ENCODE measurements at regions not wholly inside any gene's neighbourhood (a gene's known extent, or its start where the extent isn't known, plus 50 kb on each side); places are given as distances from the start of the nearest gene placed in this dataset.
A peak's percentile ranks its signal among the peaks of the same experiment; 100 is the strongest.
"Not testable (repeated sequence)": the region's sequence is repeated elsewhere in the genome, so short reads cannot be mapped to it uniquely, and the experiment has no call there.

DNA sequence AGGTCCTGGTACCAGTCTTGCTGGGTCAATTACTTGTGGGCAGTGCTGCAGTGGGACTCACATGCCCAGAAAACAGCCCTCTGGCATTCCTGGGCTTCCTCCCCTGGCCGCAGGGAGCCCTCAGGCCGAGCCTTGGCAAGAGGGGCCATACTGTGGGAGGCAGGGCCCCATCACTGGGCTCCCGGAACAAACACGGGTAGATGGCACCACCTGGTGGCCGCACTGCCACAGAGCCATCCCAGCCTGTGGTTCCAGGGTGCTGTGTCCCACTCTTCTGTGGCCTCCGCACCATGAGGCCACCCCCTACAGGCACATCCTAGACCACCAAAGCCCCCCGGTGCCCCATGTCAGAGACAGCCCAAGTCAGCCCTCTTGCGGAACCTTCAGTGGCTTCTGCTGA lies 123.3 kb upstream of the ZSCAN2 start:
- DNase-seq (ENCODE audit: low read depth); H3K4me3 ChIP-seq (ENCODE audit: low read depth, low read length): not testable (repeated sequence)

DNA sequence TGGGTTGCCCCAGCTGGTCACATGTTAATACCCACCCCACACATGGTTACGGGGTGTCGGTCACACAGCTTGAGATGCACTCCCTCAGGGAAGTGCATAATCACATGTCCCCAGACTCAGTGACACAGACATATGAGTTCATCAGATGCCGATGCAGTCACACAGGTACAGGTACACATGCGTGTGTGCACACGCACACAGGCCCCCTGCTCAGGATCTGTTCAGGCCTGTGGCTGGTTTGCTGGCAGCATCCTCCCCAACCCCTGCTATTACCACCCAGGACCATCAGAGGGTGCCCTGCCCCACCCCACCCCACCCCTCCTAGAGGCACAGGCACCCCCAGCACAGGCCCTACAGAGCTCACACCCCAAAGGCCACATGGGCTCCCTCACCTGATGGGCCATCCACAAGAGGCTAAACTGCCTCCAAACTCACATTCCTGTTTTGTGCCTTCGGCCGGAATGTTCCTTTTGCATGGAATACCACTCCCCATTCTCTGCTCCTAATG lies 120.6 kb upstream of the ZSCAN2 start:
- not testable (repeated sequence) for DNase-seq (ENCODE audit: low read depth); H3K4me3 ChIP-seq (ENCODE audit: low read depth, low read length)

DNA sequence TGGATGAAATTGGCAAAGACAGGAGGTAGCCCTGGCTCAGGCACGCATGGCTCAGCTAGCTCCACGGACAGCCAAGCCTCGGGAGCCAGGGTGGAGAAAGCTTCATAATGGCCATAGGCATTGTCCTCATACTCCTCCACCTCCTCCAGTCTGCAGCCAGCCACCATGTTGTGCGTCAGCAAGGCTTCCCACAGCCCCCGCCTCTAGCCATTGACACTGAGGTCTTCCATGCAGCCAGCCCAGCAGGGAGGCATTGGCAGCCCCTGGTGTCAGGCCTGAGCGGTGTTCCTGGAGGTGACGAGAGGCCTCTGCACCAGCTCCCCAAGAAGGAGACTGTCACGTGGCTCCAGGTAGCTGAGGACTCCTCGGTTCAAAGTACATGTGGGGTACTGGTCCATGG lies 117.0 kb upstream of the ZSCAN2 start:
- not testable (repeated sequence) for H3K4me3 ChIP-seq (ENCODE audit: low read depth, low read length); DNase-seq (ENCODE audit: low read depth)

DNA sequence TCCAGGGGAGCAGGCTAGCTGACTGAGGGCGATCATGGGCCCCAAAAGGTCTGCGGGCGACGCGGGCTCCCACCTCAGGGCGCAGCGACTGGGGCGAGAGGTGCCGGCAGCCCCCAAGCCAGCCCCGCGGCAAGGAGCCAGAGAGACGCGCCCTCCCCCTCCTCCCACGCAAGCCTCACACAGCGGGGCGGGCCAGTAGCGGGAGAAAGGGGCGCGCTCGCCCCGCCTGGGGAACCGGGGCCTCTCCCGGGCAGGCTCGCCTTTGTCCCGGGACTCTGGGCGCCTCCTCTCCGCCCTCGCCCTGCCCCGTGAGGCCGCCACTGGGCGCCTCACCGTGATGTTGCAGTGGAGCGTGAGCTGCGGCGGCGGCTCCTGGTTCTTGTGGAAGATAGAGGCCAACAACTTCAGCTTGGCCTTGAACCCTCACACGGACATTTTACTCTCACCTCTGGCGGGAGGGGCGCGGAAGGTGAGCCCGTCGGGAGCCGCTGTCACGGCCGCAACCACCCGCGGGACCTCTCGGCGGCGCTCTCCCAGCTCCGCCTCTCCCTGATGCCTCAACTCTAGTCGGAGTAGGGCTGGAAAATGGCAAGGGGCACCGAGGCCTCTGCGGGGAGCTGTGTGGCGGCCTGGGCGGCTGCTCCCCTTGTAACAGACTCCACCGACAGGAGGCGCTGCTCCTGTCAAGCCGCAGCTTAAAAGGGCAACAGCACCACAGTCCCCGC lies 100.5 kb upstream of the ZSCAN2 start:
- DNase-seq (ENCODE audit: low read depth); H3K4me3 ChIP-seq (ENCODE audit: low read depth, low read length): not testable (repeated sequence)

DNA sequence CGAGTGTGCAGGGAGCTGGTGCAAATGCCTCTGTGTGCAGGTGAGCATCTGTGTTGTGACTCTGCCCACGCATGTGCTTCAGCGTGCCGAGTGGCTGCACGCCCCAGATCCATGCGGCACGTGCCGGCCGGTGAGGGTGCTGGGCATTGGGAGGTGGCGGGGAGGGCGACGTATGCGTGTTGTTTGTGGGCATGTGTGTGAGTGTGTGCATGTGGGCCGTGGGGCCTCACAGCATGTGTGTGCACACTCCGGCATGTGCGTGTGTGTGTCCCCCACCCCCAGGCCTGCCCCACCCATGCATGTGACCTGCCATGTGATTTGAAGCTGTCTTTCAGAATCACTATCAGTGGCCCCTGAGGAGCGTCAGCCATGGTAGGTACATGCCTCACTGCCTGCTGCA lies 97.7 kb upstream of the ZSCAN2 start:
- DNase-seq (ENCODE audit: low read depth); H3K4me3 ChIP-seq (ENCODE audit: low read depth, low read length): not testable (repeated sequence)

DNA sequence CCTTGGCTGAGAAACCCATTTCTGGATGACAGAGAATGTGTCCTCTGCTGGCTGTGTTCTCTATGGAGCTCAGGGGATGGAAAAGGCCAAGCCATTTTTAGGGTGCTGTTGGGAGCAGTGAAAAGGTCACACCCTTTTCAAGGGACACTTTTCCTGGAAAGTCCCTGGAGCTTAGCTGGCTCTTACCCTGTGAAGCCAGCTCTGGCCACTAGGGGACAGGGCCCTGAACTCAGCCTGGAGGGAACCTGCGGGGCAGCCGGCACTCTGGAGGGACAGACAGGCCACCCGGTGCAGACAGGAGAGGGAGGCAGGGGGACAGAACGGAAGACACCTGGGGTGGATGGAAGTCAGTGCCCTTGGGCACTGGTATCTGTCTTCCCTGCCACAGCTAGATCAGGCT lies 95.3 kb upstream of the ZSCAN2 start:
- not testable (repeated sequence) for DNase-seq (ENCODE audit: low read depth); H3K4me3 ChIP-seq (ENCODE audit: low read depth, low read length)

DNA sequence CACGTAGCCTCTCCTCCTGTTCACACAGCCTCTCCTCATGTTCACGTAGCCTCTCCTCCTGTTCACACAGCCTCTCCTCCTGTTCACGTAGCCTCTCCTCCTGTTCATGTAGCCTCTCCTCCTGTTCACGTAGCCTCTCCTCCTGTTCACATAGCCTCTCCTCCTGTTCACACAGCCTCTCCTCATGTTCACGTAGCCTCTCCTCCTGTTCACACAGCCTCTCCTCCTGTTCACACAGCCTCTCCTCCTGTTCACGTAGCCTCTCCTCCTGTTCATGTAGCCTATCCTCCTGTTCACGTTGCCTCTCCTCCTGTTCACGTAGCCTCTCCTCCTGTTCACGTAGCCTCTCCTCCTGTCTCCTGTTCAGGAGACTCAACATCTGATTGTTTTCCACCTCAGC lies 88.5 kb upstream of the ZSCAN2 start:
- DNase-seq (ENCODE audit: low read depth); H3K4me3 ChIP-seq (ENCODE audit: low read depth, low read length): not testable (repeated sequence)

DNA sequence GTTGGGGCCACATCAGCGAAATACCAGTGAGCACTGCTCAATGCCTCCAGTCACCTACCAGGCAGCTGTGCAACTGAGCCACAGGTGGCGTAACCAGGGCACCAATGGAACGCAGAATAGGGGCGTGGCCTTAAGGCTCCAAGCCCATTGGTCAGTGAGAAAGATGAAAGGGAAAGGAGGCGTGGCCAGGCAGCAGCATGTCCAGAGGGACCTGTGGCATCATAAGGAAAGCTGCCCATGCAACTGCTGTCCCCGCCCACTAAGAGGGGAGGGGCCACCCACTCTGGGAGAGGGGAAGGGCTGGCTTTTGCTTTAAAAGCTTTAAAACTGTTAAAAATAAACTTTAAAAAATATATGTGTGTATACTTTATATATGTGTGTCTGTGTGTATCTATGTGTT lies 84.0 kb upstream of the ZSCAN2 start:
- DNase-seq (ENCODE audit: low read depth); H3K4me3 ChIP-seq (ENCODE audit: low read depth, low read length): not testable (repeated sequence)

DNA sequence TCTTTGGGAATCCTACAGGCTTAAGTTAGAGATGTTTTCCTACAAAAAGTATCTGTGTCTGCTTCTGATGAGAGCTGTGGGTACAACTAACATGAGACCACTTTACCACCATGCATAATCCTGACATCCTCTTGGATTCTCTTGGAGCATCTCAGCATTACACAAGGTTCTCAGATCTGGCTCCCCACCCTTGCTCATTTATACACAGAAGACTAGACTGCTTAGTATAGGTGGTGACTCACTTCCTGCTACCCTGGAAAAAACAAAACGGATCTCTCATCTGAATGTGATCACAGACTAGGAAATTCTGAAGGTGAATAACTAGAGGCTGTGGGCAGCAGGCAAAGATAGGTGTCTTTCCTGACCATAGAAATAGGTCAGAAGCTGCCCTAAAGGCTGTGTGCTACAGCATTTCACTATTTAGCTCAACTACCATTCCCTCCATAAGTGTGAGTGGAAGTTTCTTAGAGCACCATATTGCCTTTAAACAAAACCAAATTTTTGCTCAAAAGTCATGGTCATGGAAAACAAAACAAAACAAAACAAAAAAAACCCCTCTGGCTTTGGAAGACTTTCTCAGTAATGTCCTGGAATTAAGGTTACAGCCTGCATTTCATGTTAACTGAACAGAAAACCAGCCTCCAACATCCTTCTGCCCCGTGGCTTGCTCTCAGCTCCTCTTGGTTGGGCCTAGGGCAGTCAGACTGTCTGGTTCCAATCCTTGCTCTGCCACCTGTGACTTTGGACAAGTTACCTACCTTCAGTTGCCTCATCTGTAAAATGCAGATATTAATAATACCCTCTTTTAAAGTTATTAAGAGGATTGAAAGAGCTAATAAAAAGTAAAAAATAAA lies 75.1 kb upstream of the ZSCAN2 start:
- not testable (repeated sequence) for H3K4me3 ChIP-seq (ENCODE audit: low read depth, low read length); DNase-seq (ENCODE audit: low read depth)

DNA sequence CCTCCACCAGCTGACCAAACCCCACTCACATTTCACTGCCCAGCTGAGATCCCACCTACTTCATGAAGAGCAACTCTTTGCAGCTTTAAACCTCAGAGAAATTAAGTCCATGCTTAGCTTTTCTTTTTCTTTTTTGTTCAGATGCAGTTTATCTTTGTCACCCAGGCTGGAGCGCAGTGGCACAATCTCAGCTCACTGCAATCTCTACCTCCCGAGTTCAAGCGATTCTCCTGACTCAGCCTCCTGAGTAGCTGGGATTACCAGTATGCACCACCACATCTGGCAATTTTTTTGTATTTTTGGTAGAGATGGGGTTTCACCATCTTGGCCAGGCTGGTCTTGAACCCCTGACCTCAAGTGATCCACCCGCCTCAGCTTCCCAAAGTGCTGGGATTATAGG lies 70.1 kb upstream of the ZSCAN2 start:
- not testable (repeated sequence) for H3K4me3 ChIP-seq (ENCODE audit: low read depth, low read length); DNase-seq (ENCODE audit: low read depth)

DNA sequence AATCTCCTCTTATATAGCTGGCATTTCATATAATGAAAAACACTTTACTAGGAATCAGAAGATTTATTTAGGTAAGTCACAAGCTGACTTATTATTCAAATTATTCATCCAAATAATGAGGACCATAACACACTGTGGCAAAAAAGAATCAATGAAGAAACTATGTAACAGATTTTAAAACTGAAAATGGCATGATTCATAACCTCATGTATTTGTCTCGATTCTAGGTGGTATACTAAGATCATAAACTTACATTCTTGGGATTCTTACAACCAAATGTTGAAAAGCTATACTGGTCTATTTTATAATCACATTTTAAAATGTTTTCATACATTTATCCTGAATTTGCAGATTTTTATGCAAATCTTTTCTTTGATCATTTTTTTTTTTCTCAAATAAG lies 69.6 kb upstream of the ZSCAN2 start:
- H3K4me3 ChIP-seq (ENCODE audit: low read depth, low read length), result not testable (repeated sequence)

DNA sequence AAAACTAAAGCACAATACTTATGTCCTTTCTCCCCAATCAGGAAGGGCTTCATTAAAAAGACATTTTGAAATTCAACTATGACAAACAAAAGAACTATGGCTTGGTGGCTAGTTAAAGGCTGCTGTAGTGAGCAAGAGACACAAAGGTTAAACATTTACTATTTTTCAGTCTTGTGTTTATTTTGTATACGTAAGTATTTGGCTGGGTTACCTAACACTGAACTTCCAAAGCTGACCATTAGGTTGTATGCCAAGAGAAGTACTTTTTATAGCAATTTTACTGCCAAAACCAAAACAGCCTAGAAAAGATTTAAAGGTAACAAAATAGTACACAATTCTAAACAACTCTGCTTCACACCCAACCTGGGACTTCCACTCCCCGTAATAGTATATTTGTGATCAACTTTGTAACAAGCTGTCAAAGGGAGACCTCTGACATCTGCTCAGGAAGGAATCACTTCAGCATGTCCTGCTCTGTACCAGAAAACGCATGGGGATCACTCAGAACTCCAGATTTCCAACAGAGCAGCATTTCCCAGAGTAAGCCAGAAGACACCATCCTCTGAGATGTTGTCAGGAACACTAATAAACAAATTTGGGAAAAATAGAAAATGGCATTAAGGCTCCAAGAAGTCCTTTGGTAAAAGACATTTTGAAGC lies 69.0 kb upstream of the ZSCAN2 start:
- DNase-seq (ENCODE audit: low read depth), result peak; percentile 68
- not testable (repeated sequence) for H3K4me3 ChIP-seq (ENCODE audit: low read depth, low read length)

More for the DNA sequence above, 69.6 kb upstream of the ZSCAN2 start:
- not testable (repeated sequence) for DNase-seq (ENCODE audit: low read depth)

DNA sequence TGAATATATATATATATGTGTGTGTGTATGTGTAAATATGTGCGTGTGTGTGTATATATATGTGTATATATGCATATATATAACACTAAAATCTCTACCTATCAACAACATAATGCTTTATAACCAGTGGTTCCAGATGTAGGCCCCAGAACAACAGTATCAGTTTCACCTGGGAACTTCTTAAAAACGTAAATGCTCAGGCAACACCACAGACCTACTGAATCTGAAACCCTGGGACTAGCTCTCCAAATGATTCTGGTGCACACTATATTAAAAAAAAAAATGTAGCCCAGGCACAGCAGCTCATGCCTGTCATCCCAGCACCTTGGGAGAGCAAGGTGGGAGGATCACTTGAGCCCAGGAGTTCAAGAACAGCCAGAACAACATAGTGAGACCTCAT lies 67.1 kb upstream of the ZSCAN2 start:
- not testable (repeated sequence) for H3K4me3 ChIP-seq (ENCODE audit: low read depth, low read length); DNase-seq (ENCODE audit: low read depth)

DNA sequence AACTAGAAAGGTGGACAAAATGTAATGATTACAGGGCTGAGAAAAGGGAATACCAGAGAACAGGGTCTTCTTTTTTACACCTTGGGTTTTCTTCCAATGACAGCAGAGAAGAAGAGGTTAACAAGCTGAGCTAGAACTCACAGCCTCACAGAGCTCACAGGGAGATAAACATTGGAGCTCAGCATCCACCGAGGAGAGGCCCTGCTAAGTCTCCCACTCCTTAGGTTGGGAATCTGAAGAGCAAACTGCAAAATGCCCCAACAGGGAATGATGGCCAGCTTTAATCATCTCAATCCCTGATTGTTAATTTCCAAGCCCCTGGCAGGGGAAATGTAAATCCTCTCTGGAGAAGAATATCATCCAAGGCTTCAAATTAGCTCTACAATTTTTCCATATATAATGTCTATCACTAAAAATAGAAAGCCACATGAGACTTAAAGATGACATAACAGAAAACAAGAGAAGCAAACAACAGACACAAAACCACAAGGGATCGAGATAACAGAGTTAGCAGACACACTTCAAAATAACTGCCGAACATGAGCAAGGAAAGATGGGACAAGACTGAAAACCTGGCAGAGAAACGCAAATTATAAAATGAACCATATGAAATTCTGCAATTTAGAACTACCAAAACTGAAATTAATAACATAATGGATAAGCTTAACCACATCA lies 66.1 kb upstream of the ZSCAN2 start:
- not testable (repeated sequence) for H3K4me3 ChIP-seq (ENCODE audit: low read depth, low read length); DNase-seq (ENCODE audit: low read depth)

DNA sequence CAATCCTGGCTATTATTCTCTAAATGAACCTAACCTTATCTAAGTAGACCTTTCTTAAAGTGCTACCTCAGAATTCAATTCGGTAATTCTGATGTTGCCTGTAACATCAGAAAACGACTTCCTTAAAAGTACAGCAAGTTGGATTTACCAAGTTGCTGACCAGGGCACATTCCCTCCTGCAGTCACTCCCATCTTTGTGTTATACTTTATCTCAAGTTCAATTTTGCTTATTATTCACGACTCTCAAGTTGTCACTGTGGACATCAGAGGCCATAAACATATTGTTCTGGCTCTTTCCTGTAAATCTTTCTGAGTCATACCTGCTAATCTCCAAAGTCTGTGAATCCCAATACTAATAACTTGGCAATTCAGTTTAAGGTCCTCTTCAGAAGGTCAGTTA lies 64.6 kb upstream of the ZSCAN2 start:
- H3K4me3 ChIP-seq (ENCODE audit: low read depth, low read length); DNase-seq (ENCODE audit: low read depth): not testable (repeated sequence)

DNA sequence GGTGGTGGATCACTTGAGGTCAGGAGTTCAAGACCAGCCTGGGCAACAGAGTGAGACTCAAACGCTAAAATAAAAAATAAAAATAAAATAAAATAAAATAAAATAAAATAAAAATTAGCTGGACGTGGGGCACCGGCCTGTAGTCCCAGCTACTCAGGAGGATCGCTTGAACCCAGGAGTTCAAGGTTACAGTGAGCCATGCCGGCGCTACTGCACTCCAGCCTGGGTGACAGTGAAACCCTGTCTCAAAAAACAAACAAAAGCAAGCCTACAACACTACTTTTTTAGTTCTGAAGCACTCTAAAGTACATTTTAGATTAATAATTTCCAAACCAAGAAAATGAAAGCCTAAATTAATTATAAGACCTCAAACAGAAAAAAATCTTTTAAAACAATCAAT lies 56.2 kb upstream of the ZSCAN2 start:
- not testable (repeated sequence) for DNase-seq (ENCODE audit: low read depth); H3K4me3 ChIP-seq (ENCODE audit: low read depth, low read length)

DNA sequence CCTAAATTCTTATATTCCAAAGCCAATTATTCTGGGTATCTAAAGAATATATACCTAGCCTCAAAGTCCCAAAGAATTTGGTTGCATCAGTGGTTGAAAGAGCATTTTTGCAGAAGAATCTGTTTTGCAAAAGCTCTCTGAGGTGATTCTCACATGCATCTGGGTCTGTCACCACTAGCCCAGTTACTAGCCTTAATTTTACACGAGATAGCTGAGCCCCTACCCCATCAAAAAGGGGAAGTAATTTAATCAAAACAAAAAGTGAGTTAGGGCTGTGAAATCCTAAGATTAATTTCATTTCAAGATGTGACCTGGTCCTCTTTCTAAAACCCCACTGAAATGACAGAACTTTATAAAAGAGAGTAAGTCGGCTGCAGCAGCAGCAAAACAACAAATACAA lies 53.7 kb upstream of the ZSCAN2 start:
- H3K4me3 ChIP-seq (ENCODE audit: low read depth, low read length); DNase-seq (ENCODE audit: low read depth): not testable (repeated sequence)

DNA sequence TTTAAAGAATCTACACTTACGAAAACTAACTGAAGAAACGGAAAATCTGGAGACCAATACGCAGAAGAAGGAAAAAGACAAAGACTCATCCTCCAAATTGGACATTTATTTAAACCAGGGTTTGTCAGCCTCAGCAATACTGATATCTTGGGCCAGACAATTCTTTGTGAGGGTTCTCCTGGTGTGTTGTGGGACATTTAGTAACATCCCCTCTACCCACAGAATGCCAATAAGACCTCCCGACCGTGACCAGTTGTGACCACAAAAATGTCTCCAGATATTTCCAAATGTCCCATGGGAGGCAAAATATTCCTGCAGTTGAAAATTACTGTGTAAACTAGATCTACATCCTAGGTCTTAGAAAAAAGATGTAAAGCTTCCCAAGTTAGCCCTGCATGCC lies 50.3 kb upstream of the ZSCAN2 start:
- not testable (repeated sequence) for DNase-seq (ENCODE audit: low read depth); H3K4me3 ChIP-seq (ENCODE audit: low read depth, low read length)
